Loucy (cell line): ENCODE measurements at regions not wholly inside any gene's neighbourhood (a gene's known extent, or its start where the extent isn't known, plus 50 kb on each side); places are given as distances from the start of the nearest gene placed in this dataset.

Source experiments
- H2AFZ ChIP-seq: fragments of 200-600 bp; sonication (generic); 2 replicates; pipeline ENCODE4 v1.6.0; 2016; ENCODE audit warnings: antibody characterized with exemption, mild to moderate bottlenecking, low read length, moderate library complexity
- H3F3A ChIP-seq: fragments of 200-600 bp; 2 replicates; pipeline ENCODE4 v1.6.0; 2016; ENCODE audit warnings: antibody characterized with exemption, low read depth, mild to moderate bottlenecking
- H3K27me3 ChIP-seq: fragments of 200-600 bp; sonication (generic); 2 replicates; pipeline ENCODE4 v1.6.1; 2014; ENCODE audit warnings: low read length, mild to moderate bottlenecking; ENCODE audit not compliant: insufficient read depth, poor library complexity, severe bottlenecking
- H3K36me3 ChIP-seq: fragments of 200-600 bp; sonication (generic); 2 replicates; pipeline ENCODE4 v1.6.1; 2016; ENCODE audit warnings: low read length; ENCODE audit not compliant: insufficient read depth
- H3K4me1 ChIP-seq: fragments of 200-600 bp; sonication (generic); 2 replicates; pipeline ENCODE4 v1.5.1; 2014; ENCODE audit warnings: low read length, mild to moderate bottlenecking; ENCODE audit not compliant: insufficient read depth, poor library complexity, severe bottlenecking
- H3K4me2 ChIP-seq: fragments of 200-600 bp; sonication (generic); 2 replicates; pipeline ENCODE4 v1.6.0; 2014; ENCODE audit warnings: antibody characterized with exemption, low read length, low read depth, mild to moderate bottlenecking; ENCODE audit not compliant: poor library complexity, severe bottlenecking
- H3K4me3 ChIP-seq: fragments of 200-600 bp; sonication (generic); 2 replicates; pipeline ENCODE4 v1.5.1; 2014; ENCODE audit warnings: low read length, mild to moderate bottlenecking, mixed read lengths; ENCODE audit not compliant: poor library complexity, severe bottlenecking
- H3K79me2 ChIP-seq: fragments of 200-600 bp; sonication (generic); 2 replicates; pipeline ENCODE4 v1.6.1; 2014; ENCODE audit warnings: low read length; ENCODE audit not compliant: insufficient read depth
- H3K9ac ChIP-seq: fragments of 200-600 bp; sonication (generic); 2 replicates; pipeline ENCODE4 v1.6.0; 2014; ENCODE audit warnings: mild to moderate bottlenecking, low read depth, low read length, moderate library complexity; ENCODE audit not compliant: poor library complexity, severe bottlenecking
- H3K9me2 ChIP-seq: fragments of 200-600 bp; sonication (generic); replicated peaks from 2 replicates; pipeline ENCODE4 v1.6.1; 2016; ENCODE audit warnings: low read depth, low read length, mixed read lengths
- H3K9me3 ChIP-seq: fragments of 200-600 bp; sonication (generic); 2 replicates; pipeline ENCODE4 v1.6.1; 2014; ENCODE audit warnings: mild to moderate bottlenecking, antibody characterized with exemption, low read length, low read depth; ENCODE audit not compliant: insufficient read depth
- H4K20me1 ChIP-seq: fragments of 200-600 bp; sonication (generic); 2 replicates; pipeline ENCODE4 v1.6.0; 2014; ENCODE audit warnings: antibody characterized with exemption, low read length, mild to moderate bottlenecking; ENCODE audit not compliant: insufficient read depth, poor library complexity, severe bottlenecking
- EZH2phosphoT487 ChIP-seq: fragments of 200-600 bp; IDR thresholded peaks from 2 replicates; pipeline ENCODE4 v1.6.1; 2018; ENCODE audit warnings: antibody characterized with exemption, mild to moderate bottlenecking, moderate library complexity, borderline replicate concordance
- TF ChIP-seq, protein P1 (sequence below): fragments of 200-600 bp; sonication (generic); conservative IDR thresholded peaks from 2 replicates; pipeline ENCODE4 v1.5.1; 2014; ENCODE audit warnings: mild to moderate bottlenecking, antibody characterized with exemption, low read length

DNA sequence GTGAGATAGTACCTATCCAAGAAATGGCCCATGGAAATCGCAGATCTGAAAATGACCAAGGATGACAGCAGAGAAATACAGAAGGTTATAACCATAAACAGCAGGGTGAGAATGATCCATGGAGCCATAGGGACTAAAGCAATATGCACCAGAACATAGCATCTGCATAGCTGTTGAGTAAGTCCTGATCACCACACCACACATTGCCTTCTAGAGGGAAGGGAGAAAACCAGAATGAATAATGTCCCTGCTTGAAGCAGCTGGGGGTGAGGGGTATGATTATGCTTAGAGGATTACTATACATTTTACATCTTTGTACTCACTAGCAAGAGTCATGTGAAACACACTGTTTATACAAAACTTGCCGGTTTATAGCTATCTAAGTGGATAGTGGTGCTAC, 350.4 kb downstream of the MBD2 start:
- H3F3A ChIP-seq = no peaks in the 10 kb centered on the region
- H3K4me2 ChIP-seq = no peak overlapping the region

DNA sequence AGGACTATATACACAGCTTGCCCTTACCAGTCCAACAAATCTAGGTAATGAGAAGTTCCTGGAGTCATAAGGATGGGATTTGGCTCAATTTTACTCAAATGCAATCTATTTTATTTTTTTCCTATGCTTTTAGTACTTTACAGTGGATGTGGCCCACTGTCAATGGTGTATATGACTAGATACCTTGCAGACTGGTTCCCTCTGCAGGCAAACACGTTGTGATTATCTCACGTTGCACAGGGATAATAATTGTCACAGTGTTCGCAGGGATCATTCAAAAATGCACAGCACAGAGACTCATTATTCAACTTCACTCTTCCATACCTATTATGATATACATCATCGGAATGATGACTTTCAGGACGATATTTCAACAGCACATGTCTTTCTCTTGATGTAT, 359.7 kb downstream of the MBD2 start:
- H3K4me1 ChIP-seq = no peaks in the 10 kb centered on the region
- H3K9me2 ChIP-seq = no peaks in the 10 kb centered on the region
- no peak overlapping the region for H3K9ac ChIP-seq
- no peak overlapping the region for H3K4me3 ChIP-seq
- no peaks in the 10 kb centered on the region for H4K20me1 ChIP-seq
- H3K27me3 ChIP-seq = no peaks in the 10 kb centered on the region
- H3K9me3 ChIP-seq = no peaks in the 10 kb centered on the region
- no peaks in the 10 kb centered on the region for H3K79me2 ChIP-seq
- H2AFZ ChIP-seq = no peak overlapping the region
- H3K4me2 ChIP-seq = no peak overlapping the region
- TF ChIP-seq EZH2phosphoT487 = no peak
- TF ChIP-seq, protein P1, sequence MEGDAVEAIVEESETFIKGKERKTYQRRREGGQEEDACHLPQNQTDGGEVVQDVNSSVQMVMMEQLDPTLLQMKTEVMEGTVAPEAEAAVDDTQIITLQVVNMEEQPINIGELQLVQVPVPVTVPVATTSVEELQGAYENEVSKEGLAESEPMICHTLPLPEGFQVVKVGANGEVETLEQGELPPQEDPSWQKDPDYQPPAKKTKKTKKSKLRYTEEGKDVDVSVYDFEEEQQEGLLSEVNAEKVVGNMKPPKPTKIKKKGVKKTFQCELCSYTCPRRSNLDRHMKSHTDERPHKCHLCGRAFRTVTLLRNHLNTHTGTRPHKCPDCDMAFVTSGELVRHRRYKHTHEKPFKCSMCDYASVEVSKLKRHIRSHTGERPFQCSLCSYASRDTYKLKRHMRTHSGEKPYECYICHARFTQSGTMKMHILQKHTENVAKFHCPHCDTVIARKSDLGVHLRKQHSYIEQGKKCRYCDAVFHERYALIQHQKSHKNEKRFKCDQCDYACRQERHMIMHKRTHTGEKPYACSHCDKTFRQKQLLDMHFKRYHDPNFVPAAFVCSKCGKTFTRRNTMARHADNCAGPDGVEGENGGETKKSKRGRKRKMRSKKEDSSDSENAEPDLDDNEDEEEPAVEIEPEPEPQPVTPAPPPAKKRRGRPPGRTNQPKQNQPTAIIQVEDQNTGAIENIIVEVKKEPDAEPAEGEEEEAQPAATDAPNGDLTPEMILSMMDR = peak; percentile 41
- H3K36me3 ChIP-seq = no peaks in the 10 kb centered on the region
- no peaks in the 10 kb centered on the region for H3F3A ChIP-seq

More for the DNA sequence above, 350.4 kb downstream of the MBD2 start:
- H3K9me2 ChIP-seq = no peaks in the 10 kb centered on the region
- no peaks in the 10 kb centered on the region for H3K36me3 ChIP-seq
- H3K79me2 ChIP-seq = no peaks in the 10 kb centered on the region
- H3K4me3 ChIP-seq = no peak overlapping the region
- no peak for TF ChIP-seq EZH2phosphoT487
- TF ChIP-seq, protein P1 = no peak
- no peaks in the 10 kb centered on the region for H3K4me1 ChIP-seq
- no peak overlapping the region for H2AFZ ChIP-seq
- no peaks in the 10 kb centered on the region for H3K27me3 ChIP-seq
- no peak overlapping the region for H3K9ac ChIP-seq
- H3K9me3 ChIP-seq = no peaks in the 10 kb centered on the region
- no peaks in the 10 kb centered on the region for H4K20me1 ChIP-seq

DNA sequence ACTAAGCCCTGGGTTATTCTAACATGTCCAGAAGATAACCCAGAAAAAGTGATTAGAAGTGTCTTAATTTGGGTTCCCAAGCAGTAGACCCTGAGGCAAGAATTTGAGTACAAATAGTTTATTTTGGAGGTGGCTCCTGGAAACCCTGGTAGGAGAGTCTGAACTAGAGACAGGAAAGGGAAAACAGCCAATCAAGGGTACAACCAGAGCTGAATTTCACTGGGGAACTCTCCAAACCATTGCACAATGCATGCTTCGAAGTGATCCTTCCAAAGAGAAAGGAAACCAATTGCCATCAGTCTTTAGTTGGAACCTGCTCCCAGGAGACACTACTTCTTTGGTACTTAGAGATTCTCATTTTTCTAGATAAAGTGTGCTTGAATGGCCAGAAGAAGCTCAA, 361.5 kb downstream of the MBD2 start:
- H3K9ac ChIP-seq = no peak overlapping the region
- no peaks in the 10 kb centered on the region for H3K79me2 ChIP-seq
- no peak overlapping the region for H2AFZ ChIP-seq
- no peak for TF ChIP-seq EZH2phosphoT487
- TF ChIP-seq, protein P1 = no peak
- H3K4me1 ChIP-seq = no peaks in the 10 kb centered on the region
- H3F3A ChIP-seq = no peaks in the 10 kb centered on the region
- no peaks in the 10 kb centered on the region for H3K9me2 ChIP-seq
- H3K4me3 ChIP-seq = no peak overlapping the region
- no peaks in the 10 kb centered on the region for H3K9me3 ChIP-seq
- no peaks in the 10 kb centered on the region for H3K27me3 ChIP-seq
- H3K36me3 ChIP-seq = no peaks in the 10 kb centered on the region
- no peaks in the 10 kb centered on the region for H4K20me1 ChIP-seq
- no peak overlapping the region for H3K4me2 ChIP-seq
